ENCODE measurements at regions not wholly inside any gene's neighbourhood (a gene's known extent, or its start where the extent isn't known, plus 50 kb on each side); places are given as distances from the start of the nearest gene placed in this dataset.

GRCh38 chr7:84546403-84546802, 351.8 kb upstream of the SEMA3A start:
- DNase-seq (ENCODE audit: low read depth), result no peak

- DNase-seq (ENCODE audit: low read depth), result no peak
These were observed 343.7 kb upstream of the SEMA3A start for GRCh38 chr7:84538268-84538667.

DNA sequence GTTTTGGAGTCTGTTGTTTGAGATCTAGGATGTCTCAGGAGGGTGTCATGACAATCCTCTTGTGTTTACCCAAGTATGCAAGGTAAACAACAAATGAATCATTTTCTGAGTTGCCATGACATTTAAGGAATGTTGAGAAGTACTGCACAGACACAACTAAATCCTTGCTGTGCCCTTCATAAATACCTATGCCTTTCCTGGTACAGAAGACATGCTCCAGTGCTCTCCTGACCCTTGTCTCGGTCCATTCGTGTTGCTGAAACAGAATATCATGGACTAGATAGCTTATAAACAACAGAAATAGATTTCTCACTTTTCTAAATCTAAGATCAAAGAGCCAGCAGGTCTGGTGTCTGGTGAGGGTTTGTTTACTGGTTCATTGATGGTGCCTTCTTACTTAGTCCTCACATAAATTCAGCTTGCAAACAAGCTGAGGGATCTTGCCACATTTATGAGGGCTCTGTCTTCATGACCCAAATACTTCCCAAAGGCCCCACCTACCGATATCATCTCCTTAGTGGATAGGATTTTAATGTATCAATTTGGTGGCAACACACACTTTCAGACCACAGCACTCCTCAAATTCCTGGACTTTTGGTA, 341.8 kb upstream of the SEMA3A start:
- DNase-seq (ENCODE audit: low read depth), result no peak

DNA sequence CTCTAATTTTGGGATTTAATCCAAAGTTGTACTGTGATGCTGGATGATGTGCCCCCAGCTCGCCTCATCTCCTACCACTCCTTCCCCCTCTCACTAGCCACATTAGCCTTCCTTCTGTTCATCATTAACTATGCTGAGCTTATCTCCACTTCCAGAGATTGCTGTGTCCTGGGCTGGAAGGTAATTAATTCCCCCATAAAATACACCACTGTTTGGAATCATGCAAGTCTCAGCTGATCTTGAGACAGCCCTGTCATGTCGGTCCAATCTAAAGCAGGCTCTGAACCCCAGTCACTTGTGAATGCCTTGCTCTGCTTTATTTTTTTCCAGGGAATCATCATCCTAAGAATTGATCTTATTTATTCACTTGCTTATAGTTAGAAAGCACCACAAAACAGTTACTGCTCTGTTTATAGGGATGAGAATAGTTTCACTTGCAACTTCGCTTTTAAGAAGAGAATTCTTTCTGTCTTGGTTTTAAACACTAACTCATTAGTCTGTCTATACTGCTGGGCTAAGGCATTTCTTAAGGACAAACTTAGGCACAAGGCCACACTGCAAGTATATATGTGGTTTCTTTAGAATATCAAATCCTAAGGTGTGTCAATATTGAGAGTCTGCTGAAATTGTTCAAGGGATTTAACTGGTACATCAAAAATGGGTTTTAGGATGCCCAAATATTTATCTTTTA, 341.1 kb upstream of the SEMA3A start:
- DNase-seq (ENCODE audit: low read depth), result no peak

- DNase-seq (ENCODE audit: low read depth), result no peak
These were observed 338.6 kb upstream of the SEMA3A start for GRCh38 chr7:84533182-84533581.

- no peak for DNase-seq (ENCODE audit: low read depth)
These were observed 337.6 kb upstream of the SEMA3A start for GRCh38 chr7:84532196-84532595.

DNA sequence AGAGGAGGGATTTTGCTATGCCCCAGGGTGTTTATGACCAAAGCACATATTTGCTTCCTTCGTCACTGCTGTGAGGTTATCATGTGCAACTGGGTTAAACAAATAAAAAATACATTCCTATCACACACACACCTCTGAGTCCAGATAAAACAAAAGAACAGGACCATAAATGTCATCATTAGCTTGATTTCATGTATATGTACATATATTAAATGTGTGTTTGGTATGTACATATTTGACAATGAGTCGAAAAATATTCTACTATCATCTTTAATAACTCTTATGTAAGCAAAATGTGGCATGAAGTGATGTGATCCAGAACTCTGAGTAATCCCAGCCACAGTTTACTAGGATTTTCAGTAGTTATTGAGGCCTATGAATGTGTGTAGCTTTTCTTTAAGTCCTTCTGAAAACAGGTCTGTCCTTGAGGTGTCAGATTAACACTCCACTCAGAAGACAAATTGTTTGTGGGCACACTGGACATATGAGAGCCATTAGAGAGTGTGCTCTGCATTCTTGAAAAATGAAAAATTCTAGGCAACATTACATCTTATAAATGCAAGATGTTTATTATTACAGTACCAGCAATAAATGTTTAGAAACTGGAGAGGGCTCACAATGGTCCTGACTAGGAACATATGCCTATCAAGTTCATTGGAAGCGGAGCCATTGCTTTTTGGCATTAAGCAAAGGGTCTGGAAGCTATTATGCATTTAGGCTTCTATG, 335.1 kb upstream of the SEMA3A start:
- peak; percentile 44 for DNase-seq (ENCODE audit: low read depth)

- no peak for DNase-seq (ENCODE audit: low read depth)
These were observed 334.3 kb upstream of the SEMA3A start for GRCh38 chr7:84528756-84529479.

- DNase-seq (ENCODE audit: low read depth), result no peak
These were observed 330.4 kb upstream of the SEMA3A start for GRCh38 chr7:84524714-84525694.

DNA sequence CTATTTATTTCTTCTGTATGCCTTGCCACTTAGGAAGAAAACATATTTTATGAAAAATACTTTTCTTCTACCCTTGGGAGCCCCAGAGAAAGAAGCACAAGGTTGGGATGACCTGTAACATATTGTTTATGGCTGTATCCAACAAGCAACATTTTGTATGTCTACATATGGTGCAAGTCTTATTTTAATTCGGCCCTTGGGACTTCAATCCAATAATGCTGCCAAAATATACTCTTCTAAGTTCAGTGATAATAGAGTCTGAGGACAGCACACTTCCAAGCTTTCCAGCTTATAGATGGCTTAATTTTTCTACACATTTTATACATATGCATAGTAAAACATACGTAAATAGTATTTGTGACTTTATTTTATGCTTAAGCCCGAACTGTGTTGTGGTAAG, 318.5 kb upstream of the SEMA3A start:
- no peak for DNase-seq (ENCODE audit: low read depth)

- DNase-seq (ENCODE audit: low read depth), result no peak
These were observed 317.5 kb upstream of the SEMA3A start for GRCh38 chr7:84512055-84512454.

GRCh38 chr7:84510505-84510904, 315.9 kb upstream of the SEMA3A start:
- no peak for DNase-seq (ENCODE audit: low read depth)

- DNase-seq (ENCODE audit: low read depth), result no peak
These were observed 314.9 kb upstream of the SEMA3A start for GRCh38 chr7:84509522-84509921.

- DNase-seq (ENCODE audit: low read depth), result no peak
These were observed 314.0 kb upstream of the SEMA3A start for GRCh38 chr7:84508606-84509005.

- DNase-seq (ENCODE audit: low read depth), result no peak
These were observed 312.9 kb upstream of the SEMA3A start for GRCh38 chr7:84507529-84507928.

DNA sequence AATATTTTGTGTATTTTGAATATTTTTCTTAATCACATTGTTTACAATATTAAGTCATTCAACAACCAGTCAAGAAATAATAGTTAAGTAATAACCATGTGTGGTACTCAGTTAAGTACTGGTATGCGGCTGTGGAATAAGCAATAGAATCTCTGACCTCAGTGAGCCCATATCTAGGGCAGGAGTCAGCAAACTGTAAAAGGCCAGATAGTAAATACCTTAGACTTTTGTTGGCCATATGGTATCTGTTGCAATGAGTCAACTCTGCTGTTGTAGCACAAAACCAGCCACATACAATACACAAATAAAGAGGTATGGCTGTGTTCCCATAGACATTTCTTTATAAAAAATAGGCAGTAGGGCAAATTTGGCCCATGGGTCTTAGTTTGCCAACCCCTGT, 311.6 kb upstream of the SEMA3A start:
- no peak for DNase-seq (ENCODE audit: low read depth)

DNA sequence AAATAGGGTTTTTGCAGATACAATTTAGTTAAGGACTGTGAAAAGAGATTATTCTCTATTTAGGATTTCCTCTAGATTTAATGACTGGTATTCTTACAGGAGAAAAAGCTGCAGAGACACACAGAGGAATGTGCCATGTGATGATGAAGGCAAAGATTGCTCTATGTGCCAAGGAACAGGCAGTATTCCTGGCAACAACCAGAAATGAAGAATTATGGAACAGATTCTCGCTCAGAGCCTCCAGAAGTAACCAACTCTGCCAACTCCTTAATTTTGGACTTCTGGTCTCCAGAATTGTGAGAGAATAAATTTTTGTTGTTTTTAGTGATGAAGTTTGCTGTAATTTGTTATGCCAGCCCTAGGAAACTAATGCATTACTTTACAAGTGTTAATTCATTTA, 307.6 kb upstream of the SEMA3A start:
- DNase-seq (ENCODE audit: low read depth), result no peak

- no peak for DNase-seq (ENCODE audit: low read depth)
These were observed 303.3 kb upstream of the SEMA3A start for GRCh38 chr7:84497873-84498272.

DNA sequence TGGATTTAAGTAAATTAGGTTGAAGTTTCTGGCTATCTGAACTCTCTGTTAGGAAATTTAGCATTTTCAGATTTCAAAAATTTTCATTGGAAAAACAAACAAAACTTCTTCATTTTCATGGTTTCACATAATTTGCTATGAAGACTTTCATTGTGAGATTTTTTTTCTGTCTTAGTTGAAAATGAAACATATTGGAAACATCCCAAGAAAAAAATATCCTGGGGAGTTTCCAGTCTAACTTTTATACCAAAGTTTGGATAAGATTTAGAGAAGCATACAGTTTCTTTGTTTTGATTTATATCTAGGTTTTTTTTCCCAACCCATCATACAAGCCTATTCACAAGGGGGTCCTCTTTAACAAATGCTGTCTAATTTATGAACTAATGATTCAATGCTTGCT, 300.5 kb upstream of the SEMA3A start:
- no peak for DNase-seq (ENCODE audit: low read depth)

- no peak for DNase-seq (ENCODE audit: low read depth)
These were observed 297.8 kb upstream of the SEMA3A start for GRCh38 chr7:84492098-84493034.
